Mesenchymal stem cell (in vitro differentiated cells and primary cell): ENCODE measurements at regions not wholly inside any gene's neighbourhood (a gene's known extent, or its start where the extent isn't known, plus 50 kb on each side); places are given as distances from the start of the nearest gene placed in this dataset.

Source experiments
- DNase-seq: peaks from one replicate; pipeline ENCODE4 v3.0.0-alpha.2; 2013
- H2AFZ ChIP-seq: one replicate; pipeline ENCODE4 v1.6.1; 2013; ENCODE audit warnings: low read depth, mild to moderate bottlenecking, control low read depth, inconsistent platforms, low read length, moderate library complexity
- H2AK5ac ChIP-seq: 2 replicates; pipeline ENCODE4 v1.6.1; 2013; ENCODE audit warnings: low read length, moderate library complexity, mild to moderate bottlenecking, inconsistent platforms; ENCODE audit not compliant: severe bottlenecking
- H2BK120ac ChIP-seq: one replicate; pipeline ENCODE4 v1.6.1; 2013; ENCODE audit warnings: low read depth, mild to moderate bottlenecking, inconsistent platforms, low read length, moderate library complexity
- H2BK12ac ChIP-seq, 2 experiments: one replicate each; pipeline ENCODE4 v1.6.1; 2013; ENCODE audit warnings: inconsistent platforms in 2 of 2, low read length in 2 of 2, mild to moderate bottlenecking in 2 of 2, moderate library complexity in 2 of 2, control low read depth in 1 of 2
- H2BK15ac ChIP-seq: one replicate; pipeline ENCODE4 v1.6.1; 2013; ENCODE audit warnings: mild to moderate bottlenecking, low read depth, inconsistent platforms; ENCODE audit not compliant: poor library complexity, severe bottlenecking
- H2BK5ac ChIP-seq: 2 replicates; pipeline ENCODE4 v1.6.1; 2013; ENCODE audit warnings: low read depth, mild to moderate bottlenecking, low read length, control low read depth, inconsistent platforms; ENCODE audit not compliant: poor library complexity, severe bottlenecking
- H3K14ac ChIP-seq, 2 experiments: one replicate each; pipeline ENCODE4 v1.6.1; 2013; ENCODE audit warnings: inconsistent platforms in 2 of 2, low read length in 2 of 2, control low read depth in 1 of 2, mild to moderate bottlenecking in 1 of 2, moderate library complexity in 1 of 2
- H3K18ac ChIP-seq, 2 experiments: one replicate each; pipeline ENCODE4 v1.6.1; 2013; ENCODE audit warnings: inconsistent platforms in 2 of 2, low read length in 2 of 2, control low read depth in 1 of 2, low read depth in 1 of 2, mild to moderate bottlenecking in 1 of 2
- H3K23ac ChIP-seq, 2 experiments: one replicate each; pipeline ENCODE4 v1.6.1; 2013; ENCODE audit warnings: inconsistent platforms in 2 of 2, low read length in 2 of 2, mild to moderate bottlenecking in 2 of 2, moderate library complexity in 2 of 2, control low read depth in 1 of 2
- H3K27ac ChIP-seq: 2 replicates; pipeline ENCODE4 v1.5.1; 2013; ENCODE audit warnings: mild to moderate bottlenecking, moderate library complexity, low read length, control low read depth, inconsistent platforms; ENCODE audit not compliant: poor library complexity, severe bottlenecking
- H3K27me3 ChIP-seq, 2 experiments: 2 replicates each; pipeline versions ENCODE4 v1.6.1 to v1.7.0; 2013; ENCODE audit warnings: low read length in 2 of 2, mild to moderate bottlenecking in 2 of 2, moderate library complexity in 2 of 2, control low read depth in 1 of 2, inconsistent platforms in 1 of 2; ENCODE audit not compliant: control insufficient read depth in 1 of 2, insufficient read depth in 1 of 2
- H3K36me3 ChIP-seq, 2 experiments: 2 replicates each; pipeline versions ENCODE4 v1.6.1 to v1.7.0; 2013; ENCODE audit warnings: low read length in 2 of 2, control low read depth in 1 of 2, inconsistent platforms in 1 of 2, low read depth in 1 of 2, mild to moderate bottlenecking in 1 of 2; ENCODE audit not compliant: insufficient read depth in 2 of 2, control insufficient read depth in 1 of 2
- H3K4ac ChIP-seq, 2 experiments: one replicate each; pipeline ENCODE4 v1.6.1; 2013; ENCODE audit warnings: inconsistent platforms in 2 of 2, low read length in 2 of 2, mild to moderate bottlenecking in 2 of 2, moderate library complexity in 2 of 2, control low read depth in 1 of 2, low read depth in 1 of 2
- H3K4me1 ChIP-seq: 2 replicates; pipeline ENCODE4 v1.6.1; 2013; ENCODE audit warnings: low read depth, low read length, control low read depth; ENCODE audit not compliant: control insufficient read depth, insufficient read depth
- H3K4me2 ChIP-seq: 2 replicates; pipeline ENCODE4 v1.6.1; 2013; ENCODE audit warnings: low read length, mild to moderate bottlenecking, inconsistent platforms; ENCODE audit not compliant: poor library complexity, severe bottlenecking
- H3K4me3 ChIP-seq, 2 experiments: 2 replicates each; pipeline versions ENCODE4 v1.5.1 to v1.7.0; 2013; ENCODE audit warnings: low read length in 2 of 2, mild to moderate bottlenecking in 2 of 2, control low read depth in 1 of 2, low read depth in 1 of 2; ENCODE audit not compliant: insufficient read depth in 1 of 2
- H3K79me1 ChIP-seq: replicated peaks from 2 replicates; pipeline ENCODE4 v1.6.1; 2013; ENCODE audit warnings: mild to moderate bottlenecking, control low read depth, low read length, inconsistent platforms; ENCODE audit not compliant: poor library complexity, severe bottlenecking
- H3K9ac ChIP-seq: 2 replicates; pipeline ENCODE4 v1.7.0; 2013; ENCODE audit warnings: mild to moderate bottlenecking, low read length, moderate library complexity
- H3K9me3 ChIP-seq: 2 replicates; pipeline ENCODE4 v1.7.0; 2013; ENCODE audit warnings: mild to moderate bottlenecking, low read length; ENCODE audit not compliant: control insufficient read depth
- H4K8ac ChIP-seq: one replicate; pipeline ENCODE4 v1.6.1; 2013; ENCODE audit warnings: inconsistent platforms, mild to moderate bottlenecking, low read length, moderate library complexity
- H4K91ac ChIP-seq: one replicate; pipeline ENCODE4 v1.6.1; 2013; ENCODE audit warnings: mild to moderate bottlenecking, low read length, inconsistent platforms
- WGBS: methylation state at CpG from one replicate; pipeline ENCODE4 v1.1.7; 2013; ENCODE audit warnings: mixed read lengths; 5-methylcytosine and 5-hydroxymethylcytosine counted together

DNA sequence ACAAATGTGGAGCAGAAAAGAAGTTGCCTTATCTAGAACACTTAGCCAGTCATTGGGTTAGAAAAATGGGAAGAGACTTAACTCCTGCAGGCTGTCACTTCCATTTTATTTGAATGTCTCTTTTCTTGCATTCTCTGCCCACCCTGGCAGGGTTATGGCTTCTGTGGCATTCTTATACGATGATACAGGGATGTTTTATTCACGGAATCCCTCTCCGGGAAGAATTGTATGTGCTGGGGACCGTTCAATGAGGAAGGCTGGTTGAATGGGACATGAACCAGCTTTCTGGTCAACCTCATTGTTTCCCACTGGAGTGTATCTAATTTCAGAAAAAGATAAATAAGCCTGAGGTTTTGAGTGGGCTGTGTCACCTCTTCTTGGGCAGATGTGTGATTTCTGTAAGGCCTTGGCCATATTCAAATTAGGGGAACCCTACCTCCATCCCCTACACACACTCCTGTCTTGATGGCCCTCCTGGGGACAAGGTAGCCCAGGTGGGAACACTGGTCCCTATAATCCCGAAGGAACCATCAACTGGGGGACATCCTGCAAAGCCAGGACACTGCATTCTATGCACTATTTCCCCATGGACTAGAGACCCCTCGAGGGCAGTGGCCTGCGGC, 174.8 kb upstream of the GSC start:
- Histone ChIP-seq H2BK12ac (no peak overlapping the region), H3K4ac (no peak overlapping the region), H3K9ac (no peak overlapping the region), H3K18ac (no peak overlapping the region), H3K27me3 (peaks cover 0 to 18% of the 10 kb centered on the region in 2 experiments), H2AK5ac (no peak overlapping the region), H4K8ac (no peak overlapping the region), H3K79me1 (no peaks in the 10 kb centered on the region), H3K9me3 (peaks cover 5% of the 10 kb centered on the region), H4K91ac (no peak overlapping the region), H3K36me3 (no peaks in the 10 kb centered on the region), H2BK5ac (no peak overlapping the region), H3K4me3 (no peak overlapping the region), H3K23ac (no peak overlapping the region), H3K4me2 (no peak overlapping the region), H2BK15ac (no peak overlapping the region), H2BK120ac (no peak overlapping the region), H3K4me1 (peaks cover 2% of the 10 kb centered on the region), H3K14ac (no peak overlapping the region), H3K27ac (no peak overlapping the region), H2AFZ (no peak overlapping the region)
- no peak for DNase-seq
- WGBS: 73% methylated on average over 6 of the region's 7 CpGs

GRCh38 chr14:94942601-94943000, 172.7 kb upstream of the GSC start:
- Histone ChIP-seq H3K27ac (no peak overlapping the region), H2AFZ (no peak overlapping the region), H3K4me2 (no peak overlapping the region), H2BK15ac (no peak overlapping the region), H3K9ac (no peak overlapping the region), H3K4ac (no peak overlapping the region), H4K91ac (no peak overlapping the region), H2BK120ac (no peak overlapping the region), H2BK5ac (no peak overlapping the region), H3K4me3 (no peak overlapping the region), H3K14ac (no peak overlapping the region), H2AK5ac (no peak overlapping the region), H3K36me3 (no peaks in the 10 kb centered on the region), H3K79me1 (no peaks in the 10 kb centered on the region), H3K9me3 (peaks cover under 1% of the 10 kb centered on the region), H3K23ac (no peak overlapping the region), H2BK12ac (no peak overlapping the region), H3K27me3 (peaks cover 0 to 18% of the 10 kb centered on the region in 2 experiments), H3K4me1 (peaks cover 2% of the 10 kb centered on the region), H4K8ac (no peak overlapping the region), H3K18ac (no peak overlapping the region)
- DNase-seq: no peak
- 76% methylated on average over 4 of the region's 4 CpGs for WGBS

DNA sequence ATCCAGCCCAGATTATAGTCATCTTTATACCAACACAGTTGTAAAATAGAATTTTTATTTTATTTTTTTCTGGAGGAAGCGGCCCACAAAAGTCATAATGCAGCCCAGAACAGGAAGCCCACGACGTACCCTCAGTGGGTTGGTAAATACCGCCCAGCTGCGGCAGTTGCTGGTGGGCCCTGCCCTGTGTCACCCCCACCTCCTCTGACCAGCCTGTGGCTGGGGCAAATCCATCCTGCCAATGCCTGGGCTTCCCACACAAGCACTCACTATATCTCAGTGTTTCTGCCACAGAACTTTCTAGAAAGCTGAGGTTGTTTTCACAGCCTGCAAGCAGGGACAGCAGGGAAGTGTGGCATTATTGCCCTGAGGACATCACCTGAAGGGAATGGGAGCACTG, 171.4 kb upstream of the GSC start:
- H3K79me1 ChIP-seq: no peaks in the 10 kb centered on the region
- no peak overlapping the region for H3K27ac ChIP-seq
- no peak for DNase-seq
- no peak overlapping the region for H4K91ac ChIP-seq
- no peak overlapping the region for H3K4me3 ChIP-seq
- H2BK5ac ChIP-seq: no peak overlapping the region
- H2AK5ac ChIP-seq: no peak overlapping the region
- H2AFZ ChIP-seq: no peak overlapping the region
- peaks cover 4% of the 10 kb centered on the region for H3K4me1 ChIP-seq
- H2BK120ac ChIP-seq: no peak overlapping the region
- H3K9ac ChIP-seq: no peak overlapping the region
- H2BK12ac ChIP-seq: no peak overlapping the region
- H3K4ac ChIP-seq: no peak overlapping the region
- no peak overlapping the region for H3K18ac ChIP-seq
- H3K9me3 ChIP-seq: no peaks in the 10 kb centered on the region
- 89% methylated on average over 5 of the region's 5 CpGs for WGBS
- H3K23ac ChIP-seq: no peak overlapping the region
- H3K14ac ChIP-seq: no peak overlapping the region
- H3K27me3 ChIP-seq: peaks cover 0 to 18% of the 10 kb centered on the region in 2 experiments
- H4K8ac ChIP-seq: no peak overlapping the region
- no peak overlapping the region for H3K4me2 ChIP-seq
- no peak overlapping the region for H2BK15ac ChIP-seq
- no peaks in the 10 kb centered on the region for H3K36me3 ChIP-seq

- H4K91ac ChIP-seq: no peak overlapping the region
- no peak overlapping the region for H3K4ac ChIP-seq
- no peak overlapping the region for H3K18ac ChIP-seq
- H3K4me3 ChIP-seq: no peak overlapping the region
- no peak for DNase-seq
- H3K4me2 ChIP-seq: no peak overlapping the region
- peaks cover 0 to 13% of the 10 kb centered on the region in 2 experiments for H3K27me3 ChIP-seq
- H3K4me1 ChIP-seq: peaks cover 4% of the 10 kb centered on the region
- H3K9ac ChIP-seq: no peak overlapping the region
- no peak overlapping the region for H2BK120ac ChIP-seq
- H2AFZ ChIP-seq: no peak overlapping the region
- H2BK5ac ChIP-seq: no peak overlapping the region
- no peaks in the 10 kb centered on the region for H3K36me3 ChIP-seq
- no peak overlapping the region for H2BK12ac ChIP-seq
- no peak overlapping the region for H2BK15ac ChIP-seq
- no peak overlapping the region for H3K14ac ChIP-seq
- H3K27ac ChIP-seq: no peak overlapping the region
- no peak overlapping the region for H4K8ac ChIP-seq
- H3K23ac ChIP-seq: no peak overlapping the region
- WGBS: 69% methylated on average over 9 of the region's 11 CpGs
- no peaks in the 10 kb centered on the region for H3K79me1 ChIP-seq
- no peak overlapping the region for H2AK5ac ChIP-seq
- H3K9me3 ChIP-seq: no peaks in the 10 kb centered on the region
Observed at GRCh38 chr14:94940263-94940993, 170.5 kb upstream of the GSC start.
